ENCODE measurements at regions not wholly inside any gene's neighbourhood (a gene's known extent, or its start where the extent isn't known, plus 50 kb on each side); places are given as distances from the start of the nearest gene placed in this dataset.

GRCh38 chr1:220955116-220955515 is 75.9 kb downstream of the HLX start:
- no peak for TF ChIP-seq CTCF (IDR thresholded peaks at IDR 0.05; ENCODE audit: low read depth, low read length)
- no peak for DNase-seq
- peaks cover 3% of the 10 kb centered on the region; the same call in 1 of the 2 replicates for H3K4me1 ChIP-seq
- no peaks in the 10 kb centered on the region for H3K27me3 ChIP-seq
- H3K36me3 ChIP-seq = no peaks in the 10 kb centered on the region
- H3K4me3 ChIP-seq (ENCODE audit: low read depth, low read length) = no peak overlapping the region
- peaks cover 2% of the 10 kb centered on the region; the same call in 1 of the 2 replicates for H3K9me3 ChIP-seq

GRCh38 chr1:220956501-220957232 is 77.4 kb downstream of the HLX start:
- Histone ChIP-seq H3K4me3 (ENCODE audit: low read depth, low read length) (no peak overlapping the region), H3K36me3 (no peaks in the 10 kb centered on the region), H3K9me3 (no peaks in the 10 kb centered on the region), H3K27me3 (no peaks in the 10 kb centered on the region), H3K4me1 (peaks cover 3% of the 10 kb centered on the region; the same call in 1 of the 2 replicates)
- DNase-seq = no peak
- no peak for TF ChIP-seq CTCF (IDR thresholded peaks at IDR 0.05; ENCODE audit: low read depth, low read length)

- Histone ChIP-seq H3K4me3 (ENCODE audit: low read depth, low read length) (no peak overlapping the region), H3K36me3 (no peaks in the 10 kb centered on the region), H3K27me3 (no peaks in the 10 kb centered on the region), H3K4me1 (peaks cover 3% of the 10 kb centered on the region; the same call in 1 of the 2 replicates), H3K9me3 (no peaks in the 10 kb centered on the region)
- no peak for DNase-seq
- no peak for TF ChIP-seq CTCF (IDR thresholded peaks at IDR 0.05; ENCODE audit: low read depth, low read length)
Measured at GRCh38 chr1:220957233-220957605, 78.0 kb downstream of the HLX start.

GRCh38 chr1:220958234-220958633 is 79.0 kb downstream of the HLX start:
- H3K27me3 ChIP-seq = no peaks in the 10 kb centered on the region
- H3K4me1 ChIP-seq = no peaks in the 10 kb centered on the region
- TF ChIP-seq CTCF (IDR thresholded peaks at IDR 0.05; ENCODE audit: low read depth, low read length) = no peak
- H3K4me3 ChIP-seq (ENCODE audit: low read depth, low read length) = no peak overlapping the region
- no peaks in the 10 kb centered on the region for H3K36me3 ChIP-seq
- no peak for DNase-seq
- no peaks in the 10 kb centered on the region for H3K9me3 ChIP-seq

DNA sequence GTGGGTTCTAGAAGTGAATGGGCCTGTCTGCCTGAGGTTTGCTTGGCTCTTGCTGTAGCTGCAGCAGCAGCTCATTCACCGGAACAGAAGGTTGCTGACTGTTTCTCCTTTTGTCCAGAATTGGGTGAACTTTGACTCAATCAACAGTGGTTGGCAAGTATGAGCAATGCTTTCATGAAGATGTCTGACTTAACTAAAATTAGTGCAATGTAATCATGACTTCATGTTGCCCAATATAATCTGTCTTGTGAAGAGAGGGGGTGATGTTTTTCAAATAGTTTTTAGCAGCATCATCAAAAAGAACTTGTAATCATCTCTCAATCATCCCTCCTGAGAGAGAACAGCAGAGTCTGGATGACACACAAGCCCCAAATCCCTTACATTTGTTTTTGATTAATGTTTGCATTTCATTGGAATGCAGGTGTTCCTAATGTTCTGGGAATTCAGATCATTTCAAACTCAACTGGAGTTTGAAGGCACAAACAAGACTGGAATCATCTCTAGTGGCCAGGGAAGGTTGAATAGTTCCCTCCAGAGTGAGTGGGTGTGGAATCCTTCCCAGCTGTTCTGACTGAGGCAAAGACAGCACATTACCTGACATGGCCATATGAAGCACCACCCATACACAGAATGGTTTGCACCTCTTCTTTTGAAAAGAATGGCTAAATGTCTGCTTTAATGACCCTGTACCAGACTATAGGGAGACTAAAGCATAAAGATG is 82.9 kb downstream of the HLX start:
- no peak for TF ChIP-seq CTCF (IDR thresholded peaks at IDR 0.05; ENCODE audit: low read depth, low read length)
- no peaks in the 10 kb centered on the region for H3K36me3 ChIP-seq
- DNase-seq = no peak
- no peaks in the 10 kb centered on the region for H3K9me3 ChIP-seq
- H3K4me1 ChIP-seq = peaks cover 3% of the 10 kb centered on the region; the same call in 1 of the 2 replicates
- H3K4me3 ChIP-seq (ENCODE audit: low read depth, low read length) = no peak overlapping the region
- no peaks in the 10 kb centered on the region for H3K27me3 ChIP-seq

- H3K4me3 ChIP-seq (ENCODE audit: low read depth, low read length) = no peak overlapping the region
- H3K27me3 ChIP-seq = no peaks in the 10 kb centered on the region
- no peak for TF ChIP-seq CTCF (IDR thresholded peaks at IDR 0.05; ENCODE audit: low read depth, low read length)
- H3K4me1 ChIP-seq = peaks cover 3% of the 10 kb centered on the region; the same call in 1 of the 2 replicates
- no peak for DNase-seq
- H3K9me3 ChIP-seq = no peaks in the 10 kb centered on the region
- no peaks in the 10 kb centered on the region for H3K36me3 ChIP-seq
Measured at GRCh38 chr1:220966041-220966440, 86.8 kb downstream of the HLX start.
